Hepatocyte (in vitro differentiated cells): ENCODE measurements at regions not wholly inside any gene's neighbourhood (a gene's known extent, or its start where the extent isn't known, plus 50 kb on each side); places are given as distances from the start of the nearest gene placed in this dataset.

Experiments used
- DNase-seq: peaks from one replicate; pipeline ENCODE4 v3.0.0-alpha.2; 2016; ENCODE audit warnings: low spot score
- H2AFZ ChIP-seq: fragments of 200-600 bp; sonication (generic); 2 replicates; pipeline ENCODE4 v1.6.0; 2016; ENCODE audit warnings: antibody characterized with exemption, mild to moderate bottlenecking
- H3K27ac ChIP-seq: fragments of 200-600 bp; sonication (generic); 2 replicates; pipeline ENCODE4 v1.5.1; 2016; ENCODE audit warnings: mild to moderate bottlenecking
- H3K27me3 ChIP-seq: fragments of 200-600 bp; sonication (generic); 2 replicates; pipeline ENCODE4 v1.6.1; 2016
- H3K36me3 ChIP-seq: fragments of 200-600 bp; sonication (generic); replicated peaks from 2 replicates; pipeline ENCODE4 v1.5.1; 2016; ENCODE audit warnings: low read depth; ENCODE audit not compliant: insufficient read depth
- H3K4me1 ChIP-seq: fragments of 200-600 bp; sonication (generic); 2 replicates; pipeline ENCODE4 v1.5.1; 2016; ENCODE audit warnings: mild to moderate bottlenecking, moderate library complexity; ENCODE audit not compliant: insufficient read depth
- H3K4me2 ChIP-seq: fragments of 200-600 bp; sonication (generic); 2 replicates; pipeline ENCODE4 v1.6.0; 2016
- H3K4me3 ChIP-seq: fragments of 200-600 bp; sonication (generic); 2 replicates; pipeline ENCODE4 v1.5.1; 2016; ENCODE audit warnings: mild to moderate bottlenecking
- H3K79me2 ChIP-seq: fragments of 200-600 bp; sonication (generic); 2 replicates; pipeline ENCODE4 v1.6.0; 2017; ENCODE audit warnings: mild to moderate bottlenecking
- H3K9me2 ChIP-seq: fragments of 200-600 bp; sonication (generic); replicated peaks from 2 replicates; pipeline ENCODE4 v1.6.0; 2017; ENCODE audit warnings: mild to moderate bottlenecking; ENCODE audit not compliant: insufficient read depth
- H3K9me3 ChIP-seq: fragments of 200-600 bp; sonication (generic); 2 replicates; pipeline ENCODE4 v1.5.1; 2016; ENCODE audit warnings: low read depth, mild to moderate bottlenecking
- H4K20me1 ChIP-seq: fragments of 200-600 bp; sonication (generic); 2 replicates; pipeline ENCODE4 v1.6.0; 2016; ENCODE audit warnings: mild to moderate bottlenecking; ENCODE audit not compliant: insufficient read depth, poor library complexity, severe bottlenecking
- EZH2 ChIP-seq: fragments of 200-600 bp; sonication (generic); IDR thresholded peaks from 2 replicates; pipeline ENCODE4 v1.6.1; 2016; ENCODE audit warnings: antibody characterized with exemption, mild to moderate bottlenecking, borderline replicate concordance
- EZH2phosphoT487 ChIP-seq: fragments of 200-600 bp; sonication (generic); IDR thresholded peaks from one replicate; pipeline ENCODE4 v1.6.1; 2018; ENCODE audit warnings: antibody characterized with exemption, mild to moderate bottlenecking, low read depth, moderate library complexity; ENCODE audit not compliant: unreplicated experiment, severe bottlenecking
- WGBS: methylation state at CpG from one replicate; pipeline ENCODE4 v1.1.6; 2016; ENCODE audit warnings: low lambda C conversion rate; ENCODE audit errors: missing lambda C conversion rate; 5-methylcytosine and 5-hydroxymethylcytosine counted together
- TF ChIP-seq, protein P1 (sequence below): fragments of 200-600 bp; sonication (generic); IDR thresholded peaks from 2 replicates; pipeline ENCODE4 v1.5.1; 2016; ENCODE audit warnings: antibody characterized with exemption, mild to moderate bottlenecking; ENCODE audit not compliant: poor library complexity

DNA sequence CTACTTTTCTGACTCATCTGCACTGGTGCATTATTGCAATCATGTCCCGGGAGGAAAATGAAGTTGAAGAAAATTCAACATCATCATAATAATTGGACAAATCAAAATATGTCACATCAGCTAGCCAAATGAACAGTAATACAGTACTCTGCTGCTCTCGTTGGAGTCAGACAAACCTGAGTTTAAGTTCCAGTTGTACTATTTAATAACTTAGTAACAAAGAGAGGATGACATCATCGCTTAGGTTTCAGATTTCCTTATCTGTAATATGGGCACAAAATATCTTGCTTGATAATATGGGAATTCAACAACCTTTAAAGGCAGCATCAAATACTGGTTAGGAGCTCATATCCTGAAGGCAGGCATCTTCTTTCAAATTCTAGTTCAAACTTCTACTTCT lies 1248.9 kb upstream of the ACO1 start:
- Histone ChIP-seq H3K27me3 (no peaks in the 10 kb centered on the region), H3K36me3 (no peaks in the 10 kb centered on the region), H2AFZ (no peak overlapping the region), H3K9me2 (no peaks in the 10 kb centered on the region), H3K4me1 (peaks cover 4% of the 10 kb centered on the region), H3K9me3 (no peaks in the 10 kb centered on the region), H3K79me2 (no peaks in the 10 kb centered on the region), H3K4me2 (no peak overlapping the region), H3K27ac (no peak overlapping the region), H4K20me1 (no peaks in the 10 kb centered on the region), H3K4me3 (no peak overlapping the region)
- 81% methylated on average over 3 of the region's 3 CpGs for WGBS
- no peak for TF ChIP-seq EZH2
- no peak for TF ChIP-seq EZH2phosphoT487
- TF ChIP-seq, protein P1, sequence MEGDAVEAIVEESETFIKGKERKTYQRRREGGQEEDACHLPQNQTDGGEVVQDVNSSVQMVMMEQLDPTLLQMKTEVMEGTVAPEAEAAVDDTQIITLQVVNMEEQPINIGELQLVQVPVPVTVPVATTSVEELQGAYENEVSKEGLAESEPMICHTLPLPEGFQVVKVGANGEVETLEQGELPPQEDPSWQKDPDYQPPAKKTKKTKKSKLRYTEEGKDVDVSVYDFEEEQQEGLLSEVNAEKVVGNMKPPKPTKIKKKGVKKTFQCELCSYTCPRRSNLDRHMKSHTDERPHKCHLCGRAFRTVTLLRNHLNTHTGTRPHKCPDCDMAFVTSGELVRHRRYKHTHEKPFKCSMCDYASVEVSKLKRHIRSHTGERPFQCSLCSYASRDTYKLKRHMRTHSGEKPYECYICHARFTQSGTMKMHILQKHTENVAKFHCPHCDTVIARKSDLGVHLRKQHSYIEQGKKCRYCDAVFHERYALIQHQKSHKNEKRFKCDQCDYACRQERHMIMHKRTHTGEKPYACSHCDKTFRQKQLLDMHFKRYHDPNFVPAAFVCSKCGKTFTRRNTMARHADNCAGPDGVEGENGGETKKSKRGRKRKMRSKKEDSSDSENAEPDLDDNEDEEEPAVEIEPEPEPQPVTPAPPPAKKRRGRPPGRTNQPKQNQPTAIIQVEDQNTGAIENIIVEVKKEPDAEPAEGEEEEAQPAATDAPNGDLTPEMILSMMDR, result no peak
- no peak for DNase-seq

DNA sequence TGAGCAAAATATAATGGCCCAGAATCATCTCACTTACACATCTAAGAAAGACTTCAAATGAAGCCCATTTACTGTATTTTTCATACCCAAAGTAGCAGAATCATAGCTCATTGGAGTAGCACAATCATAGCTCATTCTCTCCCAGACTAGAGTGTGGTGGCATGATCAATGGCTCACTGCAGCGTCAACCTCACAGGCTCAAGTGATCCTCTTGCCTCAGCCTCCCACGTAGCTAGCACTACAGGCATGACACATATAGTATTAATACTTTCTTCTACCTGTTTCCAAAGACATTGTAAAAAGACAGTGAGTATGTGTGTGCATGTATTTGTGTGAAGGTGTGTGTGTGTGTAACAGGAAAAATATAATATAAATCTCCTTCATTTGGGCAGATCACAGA lies 1247.9 kb upstream of the ACO1 start:
- Histone ChIP-seq H3K79me2 (no peaks in the 10 kb centered on the region), H3K4me2 (no peak overlapping the region), H3K9me2 (no peaks in the 10 kb centered on the region), H2AFZ (no peak overlapping the region), H3K9me3 (no peaks in the 10 kb centered on the region), H3K27ac (peak overlapping the region; percentile 59), H3K4me3 (no peak overlapping the region), H3K27me3 (no peaks in the 10 kb centered on the region), H4K20me1 (no peaks in the 10 kb centered on the region), H3K36me3 (no peaks in the 10 kb centered on the region), H3K4me1 (peaks cover 4% of the 10 kb centered on the region)
- no peak for TF ChIP-seq EZH2
- TF ChIP-seq EZH2phosphoT487, result no peak
- 97% methylated on average over 2 of the region's 2 CpGs for WGBS
- DNase-seq, result no peak

DNA sequence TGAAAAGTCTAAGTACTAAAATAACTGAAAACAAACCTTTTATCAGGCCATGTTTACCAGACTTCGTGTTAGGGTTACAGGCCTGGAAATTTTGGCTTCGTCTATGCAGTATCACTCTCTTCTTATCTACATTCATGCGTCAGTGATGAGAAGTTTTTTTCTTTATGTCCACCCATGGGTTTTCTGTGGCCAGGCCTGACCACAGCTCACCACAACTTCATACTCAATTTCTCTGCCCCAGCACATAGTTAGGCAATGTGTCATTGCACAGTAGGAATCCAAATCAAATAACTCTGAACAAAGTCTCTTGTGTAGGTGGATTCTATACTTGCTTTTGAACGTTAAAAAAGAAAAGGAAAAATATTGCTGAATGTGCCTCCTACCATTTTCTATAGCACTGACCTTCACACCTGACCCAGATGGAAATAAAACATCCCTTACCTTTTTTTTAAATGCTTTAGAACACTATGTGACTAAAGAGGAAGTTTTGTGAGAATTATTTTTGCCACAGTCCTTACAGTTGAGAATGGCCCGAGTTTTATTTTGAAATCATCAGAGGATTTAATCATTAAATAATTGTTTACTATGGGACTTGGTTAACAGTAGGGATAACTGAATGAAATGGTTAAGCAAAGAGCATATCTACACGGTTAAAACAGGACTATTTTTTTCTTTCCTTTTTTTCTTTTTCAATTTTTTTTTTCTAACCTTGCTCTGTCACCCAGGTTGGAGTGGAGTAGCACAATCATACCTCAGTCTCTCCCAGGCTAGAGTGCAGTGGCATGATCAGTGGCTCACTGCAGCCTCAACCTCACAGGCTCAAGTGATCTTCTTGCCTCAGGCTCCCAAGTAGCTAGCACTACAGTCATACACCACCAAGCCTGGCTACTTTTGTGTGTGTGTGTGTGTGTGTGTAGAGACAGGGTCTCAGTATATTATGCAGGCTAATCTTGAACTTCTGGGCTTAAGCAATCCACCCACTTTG lies 1247.0 kb upstream of the ACO1 start:
- no peak overlapping the region for H2AFZ ChIP-seq
- peak overlapping the region; percentile 21 for H3K4me2 ChIP-seq
- no peaks in the 10 kb centered on the region for H3K9me2 ChIP-seq
- peaks cover 4% of the 10 kb centered on the region for H3K4me1 ChIP-seq
- WGBS, result 57% methylated on average over 6 of the region's 6 CpGs
- H3K9me3 ChIP-seq, result no peaks in the 10 kb centered on the region
- peak overlapping the region; percentile 73 for H3K27ac ChIP-seq
- TF ChIP-seq EZH2 (no peak), EZH2phosphoT487 (no peak)
- TF ChIP-seq, protein P1, result no peak
- no peaks in the 10 kb centered on the region for H3K79me2 ChIP-seq
- H4K20me1 ChIP-seq, result no peaks in the 10 kb centered on the region
- no peak overlapping the region for H3K4me3 ChIP-seq
- H3K36me3 ChIP-seq, result no peaks in the 10 kb centered on the region
- DNase-seq, result peak; percentile 27
- no peaks in the 10 kb centered on the region for H3K27me3 ChIP-seq

DNA sequence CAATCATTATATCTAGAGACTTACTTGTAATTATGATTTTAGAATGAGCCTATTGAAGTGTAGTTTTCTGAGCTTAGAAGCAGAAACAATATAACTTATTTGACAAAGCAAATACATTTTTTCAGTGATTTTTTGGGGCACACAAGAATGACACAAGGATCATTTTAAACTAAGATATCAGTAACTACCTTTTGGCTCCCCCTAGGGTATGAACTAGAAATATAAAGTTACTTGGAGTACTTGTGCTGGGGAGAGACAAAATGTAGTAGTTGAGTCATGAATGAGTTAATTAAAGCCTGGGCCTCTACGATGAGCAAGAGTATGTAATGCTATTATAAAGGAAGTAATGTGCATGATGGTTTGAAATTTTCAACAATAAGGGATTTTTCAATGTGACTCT lies 1244.1 kb upstream of the ACO1 start:
- no peaks in the 10 kb centered on the region for H3K9me3 ChIP-seq
- no peak overlapping the region for H3K27ac ChIP-seq
- H3K27me3 ChIP-seq, result no peaks in the 10 kb centered on the region
- WGBS, result 21% methylated on average over 1 of the region's 1 CpG
- H3K4me2 ChIP-seq, result no peak overlapping the region
- H3K4me3 ChIP-seq, result no peak overlapping the region
- H3K79me2 ChIP-seq, result no peaks in the 10 kb centered on the region
- H3K36me3 ChIP-seq, result no peaks in the 10 kb centered on the region
- no peak for TF ChIP-seq EZH2phosphoT487
- TF ChIP-seq, protein P1, result peak; percentile 47
- no peak overlapping the region for H2AFZ ChIP-seq
- no peaks in the 10 kb centered on the region for H4K20me1 ChIP-seq
- peak; percentile 19 for DNase-seq
- H3K4me1 ChIP-seq, result peaks cover 4% of the 10 kb centered on the region
- H3K9me2 ChIP-seq, result no peaks in the 10 kb centered on the region
